Lung (tissue), 11 donors: ENCODE measurements at regions not wholly inside any gene's neighbourhood (a gene's known extent, or its start where the extent isn't known, plus 50 kb on each side); places are given as distances from the start of the nearest gene placed in this dataset.
"Not testable (repeated sequence)": the region's sequence is repeated elsewhere in the genome, so short reads cannot be mapped to it uniquely, and the experiment has no call there.

Source experiments
- ATAC-seq: fragments of 200-7000 bp; cut with Tn5 transposase; one replicate; pipeline ENCODE4 v1.9.1; 2020; ENCODE audit warnings: moderate number of reproducible peaks; ENCODE audit not compliant: insufficient read depth, low FRiP score
- DNase-seq, 3 donors: peaks; one replicate each; pipeline ENCODE4 v3.0.0-alpha.2; 2013 to 2017
- H3K27ac ChIP-seq, 2 donors: one replicate each; pipeline ENCODE4 v1.5.1; 2013; ENCODE audit warnings: mild to moderate bottlenecking in 2 of 2, moderate library complexity in 2 of 2, control low read depth in 1 of 2, inconsistent platforms in 1 of 2, low read depth in 1 of 2, low read length in 1 of 2
- H3K27me3 ChIP-seq, 3 donors: one replicate each; pipeline ENCODE4 v1.5.1; 2013; ENCODE audit warnings: low read length in 2 of 3; ENCODE audit not compliant: control insufficient read depth in 3 of 3, insufficient read depth in 3 of 3
- H3K36me3 ChIP-seq, 4 donors: one replicate each; pipeline ENCODE4 v1.5.1; 2013; ENCODE audit warnings: low read length in 4 of 4, mild to moderate bottlenecking in 1 of 4, moderate library complexity in 1 of 4; ENCODE audit not compliant: control insufficient read depth in 4 of 4, insufficient read depth in 4 of 4
- H3K4me1 ChIP-seq, 5 donors: one replicate each; pipeline ENCODE4 v1.5.1; 2013; ENCODE audit warnings: low read length in 5 of 5, mild to moderate bottlenecking in 2 of 5, moderate library complexity in 1 of 5; ENCODE audit not compliant: control insufficient read depth in 5 of 5, insufficient read depth in 5 of 5
- H3K4me3 ChIP-seq: one replicate; pipeline ENCODE4 v1.5.1; 2013; ENCODE audit warnings: mild to moderate bottlenecking, control low read depth, moderate library complexity
- H3K9ac ChIP-seq, 2 donors: one replicate each; pipeline ENCODE4 v1.5.1; 2013; ENCODE audit warnings: low read length in 2 of 2, control low read depth in 1 of 2; ENCODE audit not compliant: insufficient read depth in 1 of 2
- H3K9me3 ChIP-seq, 4 donors: one replicate each; pipeline ENCODE4 v1.5.1; 2013; ENCODE audit warnings: low read length in 3 of 4, mild to moderate bottlenecking in 1 of 4, moderate library complexity in 1 of 4; ENCODE audit not compliant: control insufficient read depth in 4 of 4, insufficient read depth in 3 of 4
- CTCF ChIP-seq: IDR thresholded peaks from 2 replicates; pipeline ENCODE4 v1.5.1; 2012; ENCODE audit warnings: mild to moderate bottlenecking; ENCODE audit errors: control extremely low read depth, extremely low read depth
- WGBS, 2 donors: extraction: QIAGEN DNeasy Blood & Tissue Kit; methylation state at CpG; one replicate each; pipeline ENCODE4 v1.1.7; 2013; 5-methylcytosine and 5-hydroxymethylcytosine counted together
- donor health status: control.
- donor health status: control.
- donor health status: Bipolar disorder and iron deficiency.
- donor health status: healthy.
- donor health status: DM: yes; HTN: yes; CAD: no.

- H3K4me1 ChIP-seq, H3K27me3 ChIP-seq, H3K4me3 ChIP-seq, H3K36me3 ChIP-seq, H3K9me3 ChIP-seq, DNase-seq, H3K9ac ChIP-seq, H3K27ac ChIP-seq, ATAC-seq: not testable (repeated sequence)
- WGBS, 2 donors, result 89 to 95% methylated on average over 9 of the region's 9 CpGs
Observed at GRCh38 chr16:72729552-72729951, 318.4 kb downstream of the ZFHX3 start.

GRCh38 chr16:72728516-72728915, 319.4 kb downstream of the ZFHX3 start:
- Histone ChIP-seq H3K9ac (no peak overlapping the region), H3K4me3 (no peak overlapping the region), H3K27ac (no peak overlapping the region), H3K36me3 (no peaks in the 10 kb centered on the region), H3K4me1 (no peaks in the 10 kb centered on the region), H3K27me3 (no peaks in the 10 kb centered on the region), H3K9me3 (no peaks in the 10 kb centered on the region)
- DNase-seq (no peak), ATAC-seq (no peak)
- WGBS, 2 donors, result 98% methylated on average over 11 of the region's 11 CpGs
- no peak for TF ChIP-seq CTCF

- ATAC-seq (no peak), DNase-seq (no peak)
- H3K4me1 ChIP-seq, result no peaks in the 10 kb centered on the region
- H3K27ac ChIP-seq, result no peak overlapping the region
- H3K36me3 ChIP-seq, result no peaks in the 10 kb centered on the region
- H3K9ac ChIP-seq, result no peak overlapping the region
- H3K4me3 ChIP-seq, result no peak overlapping the region
- 96 to 100% methylated on average over 1 of the region's 1 CpG for WGBS, 2 donors
- TF ChIP-seq CTCF, result no peak
- H3K27me3 ChIP-seq, result no peaks in the 10 kb centered on the region
- H3K9me3 ChIP-seq, result no peaks in the 10 kb centered on the region
Observed at GRCh38 chr16:72727565-72727964, 320.4 kb downstream of the ZFHX3 start.

- Histone ChIP-seq H3K27ac (no peak overlapping the region), H3K9ac (no peak overlapping the region), H3K27me3 (no peaks in the 10 kb centered on the region), H3K4me3 (no peak overlapping the region), H3K9me3 (no peaks in the 10 kb centered on the region), H3K36me3 (no peaks in the 10 kb centered on the region), H3K4me1 (no peaks in the 10 kb centered on the region)
- ATAC-seq (no peak), DNase-seq (no peak)
- TF ChIP-seq CTCF, result no peak
- 73 to 81% methylated on average over 2 of the region's 2 CpGs for WGBS, 2 donors
Observed at GRCh38 chr16:72725643-72726042, 322.3 kb downstream of the ZFHX3 start.
